Caki2 (cell line): ENCODE measurements at regions not wholly inside any gene's neighbourhood (a gene's known extent, or its start where the extent isn't known, plus 50 kb on each side); places are given as distances from the start of the nearest gene placed in this dataset.

Experiments
- DNase-seq: peaks from one replicate; pipeline ENCODE4 v3.0.0-alpha.2; 2015; ENCODE audit warnings: low read depth
- in situ Hi-C: cut with HindIII; loops from 2 replicates; pipeline ENCODE4 v1.10.0; 2016; ENCODE audit warnings: low sequenced_read_pairs, low pct_unique_long_range_greater_than_20kb, mixed read lengths

GRCh38 chr13:105965910-105966309 is 569.6 kb downstream of the EFNB2 start:
- in situ Hi-C loops, result no loop called here
- no peak for DNase-seq

- in situ Hi-C loops, result no loop called here
- DNase-seq, result no peak
Measured at GRCh38 chr13:105962080-105962479, 573.4 kb downstream of the EFNB2 start.

GRCh38 chr13:105961438-105961837 is 574.0 kb downstream of the EFNB2 start:
- no peak for DNase-seq
- in situ Hi-C loops, result no loop called here

- no peak for DNase-seq
- in situ Hi-C loops, result no loop called here
Measured at GRCh38 chr13:105960326-105960725, 575.1 kb downstream of the EFNB2 start.

GRCh38 chr13:105959876-105960275 is 575.6 kb downstream of the EFNB2 start:
- no peak for DNase-seq
- in situ Hi-C loops, result no loop called here

GRCh38 chr13:105957769-105958438 is 577.6 kb downstream of the EFNB2 start:
- no peak for DNase-seq
- in situ Hi-C loops, result no loop called here

GRCh38 chr13:105956921-105957320 is 578.5 kb downstream of the EFNB2 start:
- in situ Hi-C loops, result no loop called here
- no peak for DNase-seq

- DNase-seq, result no peak
- in situ Hi-C loops, result no loop called here
Measured at GRCh38 chr13:105952973-105953290, 582.5 kb downstream of the EFNB2 start.

- in situ Hi-C loops, result no loop called here
- DNase-seq, result no peak
Measured at GRCh38 chr13:105952233-105952972, 583.1 kb downstream of the EFNB2 start.

GRCh38 chr13:105948143-105948542 is 587.3 kb downstream of the EFNB2 start:
- in situ Hi-C loops, result no loop called here
- DNase-seq, result no peak

GRCh38 chr13:105940882-105941281 is 594.6 kb downstream of the EFNB2 start:
- in situ Hi-C loops, result no loop called here
- no peak for DNase-seq

- DNase-seq, result no peak
- in situ Hi-C loops, result no loop called here
Measured at GRCh38 chr13:105937451-105937850, 598.0 kb downstream of the EFNB2 start.

GRCh38 chr13:105936816-105937215 is 598.6 kb downstream of the EFNB2 start:
- in situ Hi-C loops, result no loop called here
- DNase-seq, result no peak

- in situ Hi-C loops, result no loop called here
- no peak for DNase-seq
Measured at GRCh38 chr13:105929505-105929904, 606.0 kb downstream of the EFNB2 start.

GRCh38 chr13:105928901-105929300 is 606.6 kb downstream of the EFNB2 start:
- in situ Hi-C loops, result no loop called here
- DNase-seq, result no peak

GRCh38 chr13:105928048-105928447 is 607.4 kb downstream of the EFNB2 start:
- in situ Hi-C loops, result no loop called here
- no peak for DNase-seq

GRCh38 chr13:105925496-105925895 is 610.0 kb downstream of the EFNB2 start:
- no peak for DNase-seq
- in situ Hi-C loops, result no loop called here

- in situ Hi-C loops, result no loop called here
- no peak for DNase-seq
Measured at GRCh38 chr13:105921711-105922110, 613.8 kb downstream of the EFNB2 start.

GRCh38 chr13:105920370-105920769 is 615.1 kb downstream of the EFNB2 start:
- peak; percentile 6 for DNase-seq
- in situ Hi-C loops, result no loop called here
